Suprapubic skin (tissue), 4 donors: ENCODE measurements at regions not wholly inside any gene's neighbourhood (a gene's known extent, or its start where the extent isn't known, plus 50 kb on each side); places are given as distances from the start of the nearest gene placed in this dataset.

Experiments used
- DNase-seq, 2 donors: peaks; one replicate each; pipeline ENCODE4 v3.0.0-alpha.2; 2019; ENCODE audit warnings: low spot score in 2 of 2
- H3K27ac ChIP-seq: fragments of 200-600 bp; sonication (generic); one replicate; pipeline ENCODE4 v1.5.1; 2019
- H3K27me3 ChIP-seq: fragments of 200-600 bp; sonication (generic); one replicate; pipeline ENCODE4 v1.5.1; 2019
- H3K36me3 ChIP-seq: fragments of 200-600 bp; sonication (generic); one replicate; pipeline ENCODE4 v1.5.1; 2019
- H3K4me1 ChIP-seq: fragments of 200-600 bp; sonication (generic); one replicate; pipeline ENCODE4 v1.5.1; 2019
- H3K4me3 ChIP-seq: fragments of 200-600 bp; sonication (generic); one replicate; pipeline ENCODE4 v1.5.1; 2019; ENCODE audit warnings: mild to moderate bottlenecking
- H3K9me3 ChIP-seq: fragments of 200-600 bp; sonication (generic); one replicate; pipeline ENCODE4 v1.5.1; 2019
- EP300 ChIP-seq: sonication (generic); formaldehyde crosslinking; IDR thresholded peaks from one replicate; pipeline ENCODE4 v1.6.1; 2017; ENCODE audit warnings: antibody characterized with exemption
- POLR2A ChIP-seq, 2 donors: fragments of 450-650 bp; IDR thresholded peaks; one replicate each; pipeline ENCODE4 v1.6.1; 2017; ENCODE audit warnings: antibody characterized with exemption in 2 of 2, mild to moderate bottlenecking in 2 of 2, moderate library complexity in 2 of 2
- POLR2AphosphoS5 ChIP-seq, 3 donors: sonication (generic); formaldehyde crosslinking; IDR thresholded peaks; one replicate each; pipeline ENCODE4 v1.6.1; 2017; ENCODE audit warnings: antibody characterized with exemption in 3 of 3
- WGBS: methylation state at CpG from one replicate; pipeline ENCODE4 v1.1.5; 2018; 5-methylcytosine and 5-hydroxymethylcytosine counted together
- TF ChIP-seq, protein P1 (sequence below), 2 donors: fragments of 200-600 bp in 1 of 2; fragments of 450-650 bp in 1 of 2; sonication (generic) in 1 of 2; IDR thresholded peaks; one replicate each; pipeline ENCODE4 v1.5.1; 2016 to 2019; ENCODE audit warnings: antibody characterized with exemption in 2 of 2, mild to moderate bottlenecking in 1 of 2, moderate library complexity in 1 of 2

DNA sequence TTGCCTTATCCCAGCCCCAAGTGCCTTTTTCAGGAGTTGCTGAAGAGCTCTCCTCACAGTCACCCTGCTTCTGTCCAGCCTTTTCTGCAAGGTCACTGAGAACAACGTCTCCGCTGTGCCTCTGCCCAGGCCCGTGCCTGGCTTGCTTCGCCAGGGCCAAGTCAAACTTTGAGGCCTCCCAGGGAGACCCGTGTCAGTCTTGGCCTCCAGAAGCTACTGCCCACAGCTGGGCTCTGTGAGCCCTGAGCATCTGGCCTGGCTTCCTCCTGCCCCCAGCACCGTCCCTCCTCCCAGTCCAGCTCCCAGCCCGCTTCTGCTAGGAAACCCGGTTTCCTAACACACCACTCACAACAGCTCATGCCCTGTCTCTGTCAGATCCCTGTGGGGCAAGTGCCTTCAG is 165.9 kb downstream of the TEX29 start:
- Histone ChIP-seq H3K27me3 (no peaks in the 10 kb centered on the region), H3K9me3 (peaks cover 8% of the 10 kb centered on the region), H3K27ac (no peak overlapping the region), H3K4me1 (no peaks in the 10 kb centered on the region), H3K4me3 (no peak overlapping the region), H3K36me3 (no peaks in the 10 kb centered on the region)
- TF ChIP-seq, protein P1, sequence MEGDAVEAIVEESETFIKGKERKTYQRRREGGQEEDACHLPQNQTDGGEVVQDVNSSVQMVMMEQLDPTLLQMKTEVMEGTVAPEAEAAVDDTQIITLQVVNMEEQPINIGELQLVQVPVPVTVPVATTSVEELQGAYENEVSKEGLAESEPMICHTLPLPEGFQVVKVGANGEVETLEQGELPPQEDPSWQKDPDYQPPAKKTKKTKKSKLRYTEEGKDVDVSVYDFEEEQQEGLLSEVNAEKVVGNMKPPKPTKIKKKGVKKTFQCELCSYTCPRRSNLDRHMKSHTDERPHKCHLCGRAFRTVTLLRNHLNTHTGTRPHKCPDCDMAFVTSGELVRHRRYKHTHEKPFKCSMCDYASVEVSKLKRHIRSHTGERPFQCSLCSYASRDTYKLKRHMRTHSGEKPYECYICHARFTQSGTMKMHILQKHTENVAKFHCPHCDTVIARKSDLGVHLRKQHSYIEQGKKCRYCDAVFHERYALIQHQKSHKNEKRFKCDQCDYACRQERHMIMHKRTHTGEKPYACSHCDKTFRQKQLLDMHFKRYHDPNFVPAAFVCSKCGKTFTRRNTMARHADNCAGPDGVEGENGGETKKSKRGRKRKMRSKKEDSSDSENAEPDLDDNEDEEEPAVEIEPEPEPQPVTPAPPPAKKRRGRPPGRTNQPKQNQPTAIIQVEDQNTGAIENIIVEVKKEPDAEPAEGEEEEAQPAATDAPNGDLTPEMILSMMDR (IDR thresholded peaks at IDR 0.05), result no peak
- TF ChIP-seq EP300 (no peak), POLR2AphosphoS5 (IDR thresholded peaks at IDR 0.05) (no peak), POLR2A (IDR thresholded peaks at IDR 0.05) (no peak)
- peak in 1 of 2 donors; percentile 38 for DNase-seq
- WGBS, result 98% methylated on average over 7 of the region's 8 CpGs

DNA sequence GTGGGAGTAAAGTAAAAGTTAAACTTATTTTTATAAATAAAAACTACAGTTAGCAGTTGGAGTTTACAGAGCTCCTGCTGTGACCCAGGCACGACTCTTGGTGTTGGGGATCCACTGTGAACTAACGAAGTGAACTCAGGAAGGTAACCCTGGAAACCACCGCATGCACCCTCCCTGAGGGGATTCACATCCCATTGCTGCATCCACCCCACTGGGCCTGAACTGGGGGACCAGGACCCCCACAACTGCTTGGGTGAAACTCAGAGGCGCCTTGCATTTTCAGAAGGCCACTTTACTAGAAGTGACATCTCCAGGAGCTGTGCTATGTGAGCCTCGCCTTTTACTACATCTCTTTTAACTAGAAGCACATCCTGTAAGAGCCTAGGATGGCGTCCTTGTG is 166.4 kb downstream of the TEX29 start:
- Histone ChIP-seq H3K27me3 (no peaks in the 10 kb centered on the region), H3K4me1 (no peaks in the 10 kb centered on the region), H3K9me3 (peaks cover 8% of the 10 kb centered on the region), H3K36me3 (no peaks in the 10 kb centered on the region), H3K4me3 (no peak overlapping the region), H3K27ac (no peak overlapping the region)
- 95% methylated on average over 6 of the region's 6 CpGs for WGBS
- TF ChIP-seq POLR2AphosphoS5 (IDR thresholded peaks at IDR 0.05), result no peak
- TF ChIP-seq, protein P1 (IDR thresholded peaks at IDR 0.05), result no peak
- TF ChIP-seq POLR2A (IDR thresholded peaks at IDR 0.05), result no peak
- TF ChIP-seq EP300, result no peak
- DNase-seq, result peak in 1 of 2 donors; percentile 24

DNA sequence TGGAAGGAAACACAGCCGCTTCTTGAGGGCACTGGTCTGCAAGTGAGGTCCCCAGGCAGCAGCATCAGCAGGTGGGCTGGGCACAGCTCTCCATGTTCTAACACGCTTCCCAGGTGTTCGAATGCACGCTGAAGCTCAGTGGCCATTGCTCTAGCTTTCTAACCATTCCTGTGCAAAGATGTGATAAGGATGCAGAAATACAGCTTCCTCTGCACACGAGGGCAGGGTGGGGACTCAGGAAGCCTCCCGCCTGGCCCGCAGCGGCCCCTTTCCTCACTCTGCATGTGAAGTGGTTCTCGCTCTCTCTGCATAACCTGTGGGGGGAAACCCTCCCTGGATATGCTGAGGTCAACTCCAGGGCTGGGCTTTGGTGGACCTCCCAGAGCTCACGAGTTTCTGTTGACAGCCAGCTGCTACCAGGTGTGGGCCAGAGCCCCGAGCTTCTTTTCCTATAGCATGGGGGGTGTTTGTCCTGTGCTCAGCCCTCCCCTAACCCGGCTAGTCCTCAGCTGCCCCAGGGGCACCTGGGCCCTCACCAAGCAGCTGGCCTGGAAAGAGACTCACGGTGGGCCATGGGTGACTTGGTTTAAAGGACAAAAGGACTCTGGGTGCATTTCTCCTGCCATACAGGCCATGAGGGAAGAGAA is 168.2 kb downstream of the TEX29 start:
- H3K27ac ChIP-seq, result no peak overlapping the region
- peak in 1 of 2 donors; percentile 62 for DNase-seq
- peaks cover 8% of the 10 kb centered on the region for H3K9me3 ChIP-seq
- H3K27me3 ChIP-seq, result no peaks in the 10 kb centered on the region
- TF ChIP-seq POLR2AphosphoS5 (IDR thresholded peaks at IDR 0.05) (no peak), POLR2A (IDR thresholded peaks at IDR 0.05) (no peak), EP300 (no peak)
- TF ChIP-seq, protein P1 (IDR thresholded peaks at IDR 0.05), result no peak
- H3K4me1 ChIP-seq, result no peaks in the 10 kb centered on the region
- WGBS, result 85% methylated on average over 12 of the region's 13 CpGs
- H3K36me3 ChIP-seq, result no peaks in the 10 kb centered on the region
- no peak overlapping the region for H3K4me3 ChIP-seq

DNA sequence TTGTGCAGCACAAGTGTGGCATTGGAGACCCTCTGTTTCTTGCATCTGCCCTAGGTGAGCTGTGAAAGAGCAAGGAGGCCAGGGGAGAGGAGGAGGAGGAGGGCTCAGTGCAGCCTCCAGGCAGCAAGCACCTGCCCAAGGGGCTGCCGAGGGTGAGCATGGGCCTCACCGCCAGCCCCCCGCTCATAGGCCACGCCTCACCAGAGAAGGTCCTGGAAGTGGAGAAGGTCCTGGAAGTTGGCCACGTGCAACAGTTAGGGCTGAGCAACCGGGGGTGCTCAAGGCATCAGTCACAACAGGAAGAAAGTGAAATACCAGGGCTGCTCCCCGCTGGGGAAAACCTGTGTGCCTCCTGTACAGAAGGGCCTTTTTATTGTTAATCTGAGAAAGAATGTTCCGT is 168.9 kb downstream of the TEX29 start:
- H3K27me3 ChIP-seq, result no peaks in the 10 kb centered on the region
- H3K9me3 ChIP-seq, result peaks cover 8% of the 10 kb centered on the region
- no peak overlapping the region for H3K27ac ChIP-seq
- peak in 1 of 2 donors; percentile 71 for DNase-seq
- no peak for TF ChIP-seq POLR2A (IDR thresholded peaks at IDR 0.05)
- TF ChIP-seq, protein P1 (IDR thresholded peaks at IDR 0.05), result no peak
- TF ChIP-seq POLR2AphosphoS5 (IDR thresholded peaks at IDR 0.05), result no peak
- TF ChIP-seq EP300, result no peak
- H3K4me1 ChIP-seq, result no peaks in the 10 kb centered on the region
- no peaks in the 10 kb centered on the region for H3K36me3 ChIP-seq
- WGBS, result 65% methylated on average over 8 of the region's 8 CpGs
- no peak overlapping the region for H3K4me3 ChIP-seq

DNA sequence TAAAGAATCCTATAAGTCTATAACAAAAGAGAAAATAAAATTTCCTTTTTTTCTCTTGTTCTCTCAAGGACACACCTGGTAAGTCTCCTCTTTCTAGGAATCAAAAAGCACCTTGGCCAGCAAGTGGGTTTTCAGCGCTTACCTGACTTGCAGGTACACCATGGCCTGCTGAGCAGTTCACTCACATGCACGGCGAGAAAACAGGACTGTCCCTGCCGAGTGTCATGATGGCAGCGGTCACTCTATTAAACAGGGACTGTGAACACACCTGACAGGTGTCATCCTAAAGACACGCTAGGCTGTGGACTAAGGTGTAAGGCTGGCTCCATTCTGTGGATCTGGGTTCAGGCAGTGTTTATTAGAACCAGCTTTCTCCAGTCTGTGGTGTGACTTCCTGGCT is 170.2 kb downstream of the TEX29 start:
- peak in 1 of 2 donors; percentile 65 for DNase-seq
- TF ChIP-seq EP300 (no peak), POLR2AphosphoS5 (IDR thresholded peaks at IDR 0.05) (no peak), POLR2A (IDR thresholded peaks at IDR 0.05) (no peak)
- TF ChIP-seq, protein P1 (IDR thresholded peaks at IDR 0.05), result no peak
- no peak overlapping the region for H3K27ac ChIP-seq
- no peaks in the 10 kb centered on the region for H3K4me1 ChIP-seq
- H3K9me3 ChIP-seq, result peaks cover 8% of the 10 kb centered on the region
- H3K4me3 ChIP-seq, result no peak overlapping the region
- no peaks in the 10 kb centered on the region for H3K27me3 ChIP-seq
- no peaks in the 10 kb centered on the region for H3K36me3 ChIP-seq
- WGBS, result 94% methylated on average over 5 of the region's 6 CpGs
